ENCODE measurements at regions not wholly inside any gene's neighbourhood (a gene's known extent, or its start where the extent isn't known, plus 50 kb on each side); places are given as distances from the start of the nearest gene placed in this dataset.

DNA sequence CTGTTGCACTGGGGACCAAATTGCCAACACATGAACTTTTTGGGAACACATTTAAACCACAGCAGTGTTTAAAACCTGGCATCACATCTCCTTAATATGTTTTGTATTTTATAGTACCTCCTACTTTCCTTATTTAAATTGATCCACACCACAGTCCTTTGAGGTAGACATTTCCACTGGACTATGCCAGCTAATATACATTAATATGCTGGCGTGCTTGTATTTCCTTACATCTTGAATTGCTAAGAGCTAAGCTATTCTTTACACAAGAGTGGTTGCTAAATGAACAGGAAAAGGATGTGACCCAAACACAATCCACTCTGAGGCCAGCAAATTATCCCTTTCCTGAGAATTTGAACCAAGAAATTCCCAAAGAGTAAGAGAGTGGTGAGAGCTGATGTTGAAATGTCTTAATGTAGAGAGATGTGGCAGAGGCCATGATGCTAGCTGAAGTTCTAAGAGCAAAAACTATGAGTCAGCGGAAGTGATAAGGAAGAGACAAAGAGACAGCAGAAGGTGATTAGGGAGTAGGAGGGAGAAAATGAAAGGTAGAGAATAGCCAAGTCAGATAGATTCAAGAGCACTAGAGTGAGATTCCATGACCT is 131.2 kb downstream of the CD47 start:
- Histone ChIP-seq H3K27ac (replicated peaks) (no peak overlapping the region), H3K27me3 (ENCODE audit: low read depth) (no peaks in the 10 kb centered on the region), H3K4me3 (no peak overlapping the region), H3K4me1 (peaks cover 26% of the 10 kb centered on the region), H3K9me3 (replicated peaks) (no peaks in the 10 kb centered on the region), H3K36me3 (no peaks in the 10 kb centered on the region)
- no peak for DNase-seq
- TF ChIP-seq, protein P1, sequence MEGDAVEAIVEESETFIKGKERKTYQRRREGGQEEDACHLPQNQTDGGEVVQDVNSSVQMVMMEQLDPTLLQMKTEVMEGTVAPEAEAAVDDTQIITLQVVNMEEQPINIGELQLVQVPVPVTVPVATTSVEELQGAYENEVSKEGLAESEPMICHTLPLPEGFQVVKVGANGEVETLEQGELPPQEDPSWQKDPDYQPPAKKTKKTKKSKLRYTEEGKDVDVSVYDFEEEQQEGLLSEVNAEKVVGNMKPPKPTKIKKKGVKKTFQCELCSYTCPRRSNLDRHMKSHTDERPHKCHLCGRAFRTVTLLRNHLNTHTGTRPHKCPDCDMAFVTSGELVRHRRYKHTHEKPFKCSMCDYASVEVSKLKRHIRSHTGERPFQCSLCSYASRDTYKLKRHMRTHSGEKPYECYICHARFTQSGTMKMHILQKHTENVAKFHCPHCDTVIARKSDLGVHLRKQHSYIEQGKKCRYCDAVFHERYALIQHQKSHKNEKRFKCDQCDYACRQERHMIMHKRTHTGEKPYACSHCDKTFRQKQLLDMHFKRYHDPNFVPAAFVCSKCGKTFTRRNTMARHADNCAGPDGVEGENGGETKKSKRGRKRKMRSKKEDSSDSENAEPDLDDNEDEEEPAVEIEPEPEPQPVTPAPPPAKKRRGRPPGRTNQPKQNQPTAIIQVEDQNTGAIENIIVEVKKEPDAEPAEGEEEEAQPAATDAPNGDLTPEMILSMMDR (IDR thresholded peaks at IDR 0.05; ENCODE audit: borderline replicate concordance), result no peak
- intact Hi-C loops (cut with micrococcal nuclease), result no loop called here

DNA sequence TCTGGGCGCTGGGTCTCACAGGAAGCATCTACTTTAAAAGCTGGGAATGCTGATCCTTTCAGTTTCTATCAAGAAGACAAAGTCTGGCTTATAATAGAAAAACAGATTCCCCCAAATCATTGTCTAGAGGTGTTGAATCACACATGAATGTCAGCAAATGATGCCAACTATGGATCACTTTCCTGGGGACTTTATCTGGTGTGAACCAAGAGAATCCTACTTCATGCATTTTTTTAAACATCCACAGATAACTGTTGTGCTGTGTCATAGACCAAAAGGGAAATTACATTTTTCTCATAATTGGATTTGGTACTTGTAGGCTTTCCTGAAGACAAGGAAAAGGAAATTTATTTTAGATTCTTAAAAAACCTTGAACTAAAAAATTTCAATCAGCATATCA is 132.7 kb downstream of the CD47 start:
- Histone ChIP-seq H3K4me3 (peak overlapping the region; percentile 36), H3K27ac (replicated peaks) (peak overlapping the region; percentile 81), H3K4me1 (peaks cover 26% of the 10 kb centered on the region), H3K36me3 (no peaks in the 10 kb centered on the region), H3K9me3 (replicated peaks) (no peaks in the 10 kb centered on the region), H3K27me3 (ENCODE audit: low read depth) (no peaks in the 10 kb centered on the region)
- intact Hi-C loops (cut with micrococcal nuclease), result no loop called here
- TF ChIP-seq, protein P1 (IDR thresholded peaks at IDR 0.05; ENCODE audit: borderline replicate concordance), result no peak
- DNase-seq, result no peak

DNA sequence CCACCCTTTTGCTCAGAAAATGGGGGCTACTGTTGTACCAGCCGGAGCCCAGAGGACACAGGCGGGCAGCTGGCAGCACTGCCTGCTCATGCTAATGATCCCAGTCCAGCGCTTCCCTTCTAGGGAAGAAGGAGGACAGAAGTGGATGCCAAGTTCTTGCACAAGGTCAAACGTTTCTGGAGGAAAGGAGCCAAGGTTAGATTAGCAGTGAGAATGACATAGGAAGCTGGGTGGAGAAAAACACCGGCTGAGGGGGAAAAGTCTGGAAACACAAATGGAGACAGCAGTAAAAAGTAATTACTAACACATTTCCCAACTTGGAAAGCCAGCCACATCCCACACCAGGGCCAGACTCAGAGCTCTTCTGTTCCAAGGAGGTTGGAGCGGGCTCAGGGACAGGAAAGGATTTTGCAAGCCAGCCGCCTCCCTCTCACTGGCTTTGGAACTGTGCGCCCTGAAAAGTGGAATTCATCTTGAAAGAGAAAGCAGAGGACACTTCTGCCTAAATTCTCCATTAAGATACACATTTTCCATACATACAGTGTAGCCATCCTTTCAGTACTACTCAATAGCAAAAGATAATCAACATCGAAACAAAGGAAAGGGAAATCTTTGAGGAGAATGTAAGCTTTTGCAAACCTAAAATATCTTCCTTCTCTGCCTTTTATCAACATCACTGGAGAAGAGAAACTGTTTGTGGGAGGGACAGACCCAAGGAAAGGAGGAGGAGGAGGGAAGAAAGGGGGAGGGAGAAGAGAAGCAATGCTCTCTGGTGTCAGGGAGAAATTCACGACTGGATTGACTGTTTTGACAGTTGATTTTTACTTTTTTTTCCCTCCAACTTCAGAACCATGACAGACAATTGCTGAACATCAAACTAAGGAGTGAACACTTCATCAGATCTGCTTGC is 133.6 kb downstream of the CD47 start:
- Histone ChIP-seq H3K4me3 (peak overlapping the region; percentile 36), H3K27me3 (ENCODE audit: low read depth) (no peaks in the 10 kb centered on the region), H3K4me1 (peaks cover 26% of the 10 kb centered on the region), H3K9me3 (replicated peaks) (no peaks in the 10 kb centered on the region), H3K36me3 (no peaks in the 10 kb centered on the region), H3K27ac (replicated peaks) (peak overlapping the region; percentile 81)
- TF ChIP-seq, protein P1 (IDR thresholded peaks at IDR 0.05; ENCODE audit: borderline replicate concordance), result no peak
- intact Hi-C loops (cut with micrococcal nuclease), result no loop called here
- DNase-seq, result peak; percentile 77

DNA sequence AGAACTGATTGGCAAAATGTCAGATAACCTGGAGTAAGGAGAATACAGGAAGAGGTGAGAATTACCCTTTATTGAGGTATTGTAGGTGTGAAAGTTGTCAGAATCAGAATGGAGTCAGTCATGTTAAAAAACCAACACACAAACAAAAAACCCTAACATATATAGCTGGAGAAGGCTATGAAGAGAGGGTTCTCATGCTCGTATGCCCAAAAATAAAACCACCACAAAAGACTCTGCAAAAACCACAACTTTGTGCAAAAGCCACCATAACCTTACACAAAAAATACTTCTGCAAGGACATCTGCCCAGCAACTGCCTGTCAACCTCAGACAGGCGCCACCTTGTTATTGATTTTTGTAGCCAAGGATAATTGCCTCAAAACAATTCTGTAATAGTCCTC is 136.0 kb downstream of the CD47 start:
- H3K4me3 ChIP-seq, result no peak overlapping the region
- TF ChIP-seq, protein P1 (IDR thresholded peaks at IDR 0.05; ENCODE audit: borderline replicate concordance), result no peak
- intact Hi-C loops (cut with micrococcal nuclease), result no loop called here
- DNase-seq, result no peak
- no peaks in the 10 kb centered on the region for H3K36me3 ChIP-seq
- no peaks in the 10 kb centered on the region for H3K27me3 ChIP-seq (ENCODE audit: low read depth)
- no peak overlapping the region for H3K27ac ChIP-seq (replicated peaks)
- H3K9me3 ChIP-seq (replicated peaks), result no peaks in the 10 kb centered on the region
- peaks cover 26% of the 10 kb centered on the region for H3K4me1 ChIP-seq

DNA sequence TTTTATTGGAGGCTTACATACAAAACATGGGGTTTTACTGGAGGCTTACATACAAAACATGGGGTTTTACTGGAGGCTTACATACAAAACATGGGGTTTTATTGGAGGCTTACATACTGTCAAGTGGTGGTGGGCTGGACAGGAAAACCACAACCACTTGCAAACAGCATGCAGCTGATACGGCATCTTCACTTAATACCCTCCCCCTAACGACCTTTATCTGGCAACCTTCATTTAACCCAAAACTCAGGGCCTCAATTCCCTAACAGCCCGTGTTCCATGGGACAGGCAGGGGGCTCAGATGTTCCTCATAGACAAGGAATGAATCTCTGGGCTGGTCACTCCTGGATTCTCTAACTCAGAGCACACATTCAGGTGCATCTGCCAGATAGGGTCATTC is 137.1 kb downstream of the CD47 start:
- H3K4me3 ChIP-seq, result no peak overlapping the region
- intact Hi-C loops (cut with micrococcal nuclease), result no loop called here
- DNase-seq, result no peak
- H3K36me3 ChIP-seq, result no peaks in the 10 kb centered on the region
- H3K27ac ChIP-seq (replicated peaks), result no peak overlapping the region
- TF ChIP-seq, protein P1 (IDR thresholded peaks at IDR 0.05; ENCODE audit: borderline replicate concordance), result no peak
- H3K9me3 ChIP-seq (replicated peaks), result no peaks in the 10 kb centered on the region
- peaks cover 26% of the 10 kb centered on the region for H3K4me1 ChIP-seq
- H3K27me3 ChIP-seq (ENCODE audit: low read depth), result no peaks in the 10 kb centered on the region
